ENCODE measurements at regions not wholly inside any gene's neighbourhood (a gene's known extent, or its start where the extent isn't known, plus 50 kb on each side); places are given as distances from the start of the nearest gene placed in this dataset.

GRCh38 chr2:198311020-198311419, 506.6 kb downstream of the PLCL1 start:
- Histone ChIP-seq H3K9me3 (no peaks in the 10 kb centered on the region), H3K36me3 (no peaks in the 10 kb centered on the region), H3K4me3 (no peak overlapping the region), H3K4me1 (no peaks in the 10 kb centered on the region), H3K27ac (no peak overlapping the region), H3K27me3 (no peaks in the 10 kb centered on the region)
- DNase-seq = no peak
- TF ChIP-seq EP300 (IDR thresholded peaks at IDR 0.05) = no peak
- TF ChIP-seq CTCF (IDR thresholded peaks at IDR 0.05) = no peak
- TF ChIP-seq POLR2AphosphoS5 (IDR thresholded peaks at IDR 0.05) = no peak
- no peak for TF ChIP-seq POLR2A (IDR thresholded peaks at IDR 0.05)
- intact Hi-C loops (cut with DNase I) = loop anchor here (10.0 kb wide), 1 partner anchor 1174 kb away; no protein-coding TSS in a partner anchor
- WGBS, 2 donors = 52 to 81% methylated on average over 5 of the region's 5 CpGs

- Histone ChIP-seq H3K27ac (no peak overlapping the region), H3K4me3 (no peak overlapping the region), H3K4me1 (no peaks in the 10 kb centered on the region), H3K9me3 (no peaks in the 10 kb centered on the region), H3K36me3 (no peaks in the 10 kb centered on the region), H3K27me3 (no peaks in the 10 kb centered on the region)
- intact Hi-C loops (cut with DNase I) = loop anchor here (10.0 kb wide), 1 partner anchor 1175 kb away; no protein-coding TSS in a partner anchor
- 1 to 5% methylated on average over 8 of the region's 8 CpGs for WGBS, 2 donors
- peak in 3 of 4 experiments; percentile 56 to 84 (median 58) for TF ChIP-seq CTCF (IDR thresholded peaks at IDR 0.05)
- TF ChIP-seq POLR2A (IDR thresholded peaks at IDR 0.05) = no peak
- DNase-seq = no peak
These were observed 505.4 kb downstream of the PLCL1 start for GRCh38 chr2:198309673-198310280.

- TF ChIP-seq POLR2A (IDR thresholded peaks at IDR 0.05) (no peak), CTCF (IDR thresholded peaks at IDR 0.05) (no peak), EP300 (IDR thresholded peaks at IDR 0.05) (no peak), POLR2AphosphoS5 (IDR thresholded peaks at IDR 0.05) (no peak)
- WGBS, 2 donors = 30 to 75% methylated on average over 1 of the region's 1 CpG
- intact Hi-C loops (cut with DNase I) = no loop called here
These were observed 504.7 kb downstream of the PLCL1 start for GRCh38 chr2:198309081-198309480.

GRCh38 chr2:198308368-198308767, 504.0 kb downstream of the PLCL1 start:
- 81 to 83% methylated on average over 3 of the region's 3 CpGs for WGBS, 2 donors
- Histone ChIP-seq H3K4me3 (no peak overlapping the region), H3K4me1 (no peaks in the 10 kb centered on the region), H3K27me3 (no peaks in the 10 kb centered on the region), H3K36me3 (no peaks in the 10 kb centered on the region), H3K27ac (no peak overlapping the region), H3K9me3 (no peaks in the 10 kb centered on the region)
- intact Hi-C loops (cut with DNase I) = no loop called here
- TF ChIP-seq CTCF (IDR thresholded peaks at IDR 0.05) (no peak), POLR2AphosphoS5 (IDR thresholded peaks at IDR 0.05) (no peak), EP300 (IDR thresholded peaks at IDR 0.05) (no peak), POLR2A (IDR thresholded peaks at IDR 0.05) (no peak)
- no peak for DNase-seq

More at GRCh38 chr2:198309081-198309480, 504.7 kb downstream of the PLCL1 start:
- no peaks in the 10 kb centered on the region for H3K4me1 ChIP-seq
- no peak overlapping the region for H3K4me3 ChIP-seq
- no peaks in the 10 kb centered on the region for H3K9me3 ChIP-seq
- H3K27me3 ChIP-seq = no peaks in the 10 kb centered on the region
- no peak for DNase-seq
- no peak overlapping the region for H3K27ac ChIP-seq
- H3K36me3 ChIP-seq = no peaks in the 10 kb centered on the region

GRCh38 chr2:198307093-198307492, 502.7 kb downstream of the PLCL1 start:
- DNase-seq = no peak
- no peaks in the 10 kb centered on the region for H3K27me3 ChIP-seq
- H3K4me1 ChIP-seq = no peaks in the 10 kb centered on the region
- H3K4me3 ChIP-seq = no peak overlapping the region
- H3K36me3 ChIP-seq = no peaks in the 10 kb centered on the region
- WGBS, 2 donors = 74 to 81% methylated on average over 3 of the region's 3 CpGs
- no peak for TF ChIP-seq EP300 (IDR thresholded peaks at IDR 0.05)
- no peak for TF ChIP-seq POLR2AphosphoS5 (IDR thresholded peaks at IDR 0.05)
- TF ChIP-seq POLR2A (IDR thresholded peaks at IDR 0.05) = no peak
- no peak for TF ChIP-seq CTCF (IDR thresholded peaks at IDR 0.05)
- H3K9me3 ChIP-seq = no peaks in the 10 kb centered on the region
- intact Hi-C loops (cut with DNase I) = no loop called here
- no peak overlapping the region for H3K27ac ChIP-seq

Data from sigmoid colon (tissue), 6 donors.